ENCODE measurements at regions not wholly inside any gene's neighbourhood (a gene's known extent, or its start where the extent isn't known, plus 50 kb on each side); places are given as distances from the start of the nearest gene placed in this dataset.
"Not testable (repeated sequence)": the region's sequence is repeated elsewhere in the genome, so short reads cannot be mapped to it uniquely, and the experiment has no call there.

- DNase-seq: no peak
Measured at GRCh38 chr6:80907831-80908230, 801.4 kb downstream of the BCKDHB start.

- DNase-seq: no peak
Measured at GRCh38 chr6:80903711-80904110, 797.2 kb downstream of the BCKDHB start.

- DNase-seq: no peak
Measured at GRCh38 chr6:80886475-80886874, 780.0 kb downstream of the BCKDHB start.

GRCh38 chr6:80872951-80873308 is 766.5 kb downstream of the BCKDHB start:
- DNase-seq: no peak

GRCh38 chr6:80872199-80872950 is 765.9 kb downstream of the BCKDHB start:
- DNase-seq: peak; percentile 22

- DNase-seq: no peak
Measured at GRCh38 chr6:80862756-80863155, 756.3 kb downstream of the BCKDHB start.

GRCh38 chr6:80860107-80860506 is 753.6 kb downstream of the BCKDHB start:
- no peak for DNase-seq

- DNase-seq: not testable (repeated sequence)
Measured at GRCh38 chr6:80847973-80848372, 741.5 kb downstream of the BCKDHB start.

- no peak for DNase-seq
Measured at GRCh38 chr6:80832337-80832736, 725.9 kb downstream of the BCKDHB start.

- DNase-seq: no peak
Measured at GRCh38 chr6:80793411-80793810, 686.9 kb downstream of the BCKDHB start.

GRCh38 chr6:80792151-80792550 is 685.7 kb downstream of the BCKDHB start:
- no peak for DNase-seq

- DNase-seq: peak; percentile 4
Measured at GRCh38 chr6:80789912-80790570, 683.6 kb downstream of the BCKDHB start.

GRCh38 chr6:80783271-80783670 is 676.8 kb downstream of the BCKDHB start:
- not testable (repeated sequence) for DNase-seq

- DNase-seq: peak; percentile 50
Measured at GRCh38 chr6:80771941-80772340, 665.5 kb downstream of the BCKDHB start.

GRCh38 chr6:80769106-80769505 is 662.6 kb downstream of the BCKDHB start:
- no peak for DNase-seq

- peak; percentile 78 for DNase-seq
Measured at GRCh38 chr6:80767808-80768207, 661.3 kb downstream of the BCKDHB start.

- DNase-seq: no peak
Measured at GRCh38 chr6:80744213-80744612, 637.7 kb downstream of the BCKDHB start.

- peak; percentile 22 for DNase-seq
Measured at GRCh38 chr6:80742481-80742880, 636.0 kb downstream of the BCKDHB start.

- no peak for DNase-seq
Measured at GRCh38 chr6:80733641-80734040, 627.2 kb downstream of the BCKDHB start.

- no peak for DNase-seq
Measured at GRCh38 chr6:80728830-80729229, 622.4 kb downstream of the BCKDHB start.

GRCh38 chr6:80728101-80728750 is 621.8 kb downstream of the BCKDHB start:
- DNase-seq: no peak

- no peak for DNase-seq
Measured at GRCh38 chr6:80725156-80725930, 618.9 kb downstream of the BCKDHB start.

GRCh38 chr6:80720824-80721223 is 614.4 kb downstream of the BCKDHB start:
- no peak for DNase-seq
